ENCODE measurements at regions not wholly inside any gene's neighbourhood (a gene's known extent, or its start where the extent isn't known, plus 50 kb on each side); places are given as distances from the start of the nearest gene placed in this dataset.

DNA sequence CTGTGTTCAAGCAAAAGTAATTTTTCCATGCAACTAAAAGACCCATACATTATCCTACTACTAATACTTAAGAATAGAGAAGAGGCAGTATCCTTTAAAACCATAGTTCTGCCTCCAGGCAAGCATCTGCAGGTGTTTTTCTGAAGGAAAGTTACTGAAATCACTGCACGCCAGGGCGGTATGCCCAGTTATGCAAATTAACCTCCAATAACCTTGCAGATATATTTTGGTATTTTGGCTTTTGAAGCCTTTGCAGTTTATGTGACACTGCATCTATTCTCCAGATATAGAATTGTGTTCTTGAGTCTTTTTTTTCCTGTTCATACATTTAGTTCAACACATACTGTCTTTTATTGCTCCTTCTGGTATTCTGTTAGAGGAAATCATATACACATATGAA lies 346.2 kb upstream of the PDGFD start:
- DNase-seq (ENCODE audit: low spot score) = no peak
- TF ChIP-seq, protein P1, sequence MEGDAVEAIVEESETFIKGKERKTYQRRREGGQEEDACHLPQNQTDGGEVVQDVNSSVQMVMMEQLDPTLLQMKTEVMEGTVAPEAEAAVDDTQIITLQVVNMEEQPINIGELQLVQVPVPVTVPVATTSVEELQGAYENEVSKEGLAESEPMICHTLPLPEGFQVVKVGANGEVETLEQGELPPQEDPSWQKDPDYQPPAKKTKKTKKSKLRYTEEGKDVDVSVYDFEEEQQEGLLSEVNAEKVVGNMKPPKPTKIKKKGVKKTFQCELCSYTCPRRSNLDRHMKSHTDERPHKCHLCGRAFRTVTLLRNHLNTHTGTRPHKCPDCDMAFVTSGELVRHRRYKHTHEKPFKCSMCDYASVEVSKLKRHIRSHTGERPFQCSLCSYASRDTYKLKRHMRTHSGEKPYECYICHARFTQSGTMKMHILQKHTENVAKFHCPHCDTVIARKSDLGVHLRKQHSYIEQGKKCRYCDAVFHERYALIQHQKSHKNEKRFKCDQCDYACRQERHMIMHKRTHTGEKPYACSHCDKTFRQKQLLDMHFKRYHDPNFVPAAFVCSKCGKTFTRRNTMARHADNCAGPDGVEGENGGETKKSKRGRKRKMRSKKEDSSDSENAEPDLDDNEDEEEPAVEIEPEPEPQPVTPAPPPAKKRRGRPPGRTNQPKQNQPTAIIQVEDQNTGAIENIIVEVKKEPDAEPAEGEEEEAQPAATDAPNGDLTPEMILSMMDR (IDR thresholded peaks at IDR 0.05) = no peak
- H3K4me3 ChIP-seq = no peak overlapping the region
- H3K27ac ChIP-seq = no peak overlapping the region

DNA sequence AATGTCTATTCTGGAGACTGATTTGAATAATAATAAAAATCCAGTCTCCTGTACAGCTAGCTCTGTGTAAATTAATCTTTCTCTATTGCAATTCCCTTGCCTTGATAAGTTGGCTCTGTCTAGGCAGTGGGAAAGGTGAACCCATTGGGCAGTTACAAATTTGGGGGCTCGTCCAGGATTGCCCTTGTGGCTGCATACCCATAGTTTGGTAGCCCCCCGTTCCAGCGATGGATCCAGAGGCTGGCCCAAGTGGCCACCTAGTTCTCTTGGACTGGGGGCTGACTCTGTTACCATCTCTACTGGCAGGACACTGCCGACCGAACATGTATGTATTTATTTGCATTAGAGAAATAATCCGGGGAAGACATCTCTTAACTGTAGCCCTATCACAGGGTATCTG lies 326.2 kb upstream of the PDGFD start:
- TF ChIP-seq, protein P1 (IDR thresholded peaks at IDR 0.05) = no peak
- no peak for DNase-seq (ENCODE audit: low spot score)

DNA sequence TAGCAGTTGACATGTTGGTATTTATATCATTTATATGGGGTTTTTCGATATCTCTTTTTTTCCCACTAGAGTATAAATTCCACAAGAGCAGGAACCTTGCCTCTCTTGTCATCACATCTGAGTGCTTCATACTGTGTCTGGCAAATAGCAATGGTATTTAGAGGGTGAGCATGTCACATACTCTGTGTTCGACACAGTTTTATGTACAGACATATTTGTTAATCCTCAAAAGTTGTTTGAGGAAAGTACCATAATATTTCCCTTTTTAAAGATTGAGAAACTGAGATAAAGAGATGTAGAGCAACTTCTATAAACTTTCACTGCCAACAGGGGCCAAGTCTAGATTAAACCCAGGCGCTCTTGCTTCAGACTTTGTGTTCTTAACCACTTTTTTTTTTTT lies 324.6 kb upstream of the PDGFD start:
- Histone ChIP-seq H3K27ac (no peak overlapping the region), H3K4me3 (no peak overlapping the region)
- TF ChIP-seq, protein P1 (IDR thresholded peaks at IDR 0.05) = no peak
- DNase-seq (ENCODE audit: low spot score) = no peak

More for the DNA sequence above, 326.2 kb upstream of the PDGFD start:
- H3K27ac ChIP-seq = no peak overlapping the region
- no peak overlapping the region for H3K4me3 ChIP-seq

DNA sequence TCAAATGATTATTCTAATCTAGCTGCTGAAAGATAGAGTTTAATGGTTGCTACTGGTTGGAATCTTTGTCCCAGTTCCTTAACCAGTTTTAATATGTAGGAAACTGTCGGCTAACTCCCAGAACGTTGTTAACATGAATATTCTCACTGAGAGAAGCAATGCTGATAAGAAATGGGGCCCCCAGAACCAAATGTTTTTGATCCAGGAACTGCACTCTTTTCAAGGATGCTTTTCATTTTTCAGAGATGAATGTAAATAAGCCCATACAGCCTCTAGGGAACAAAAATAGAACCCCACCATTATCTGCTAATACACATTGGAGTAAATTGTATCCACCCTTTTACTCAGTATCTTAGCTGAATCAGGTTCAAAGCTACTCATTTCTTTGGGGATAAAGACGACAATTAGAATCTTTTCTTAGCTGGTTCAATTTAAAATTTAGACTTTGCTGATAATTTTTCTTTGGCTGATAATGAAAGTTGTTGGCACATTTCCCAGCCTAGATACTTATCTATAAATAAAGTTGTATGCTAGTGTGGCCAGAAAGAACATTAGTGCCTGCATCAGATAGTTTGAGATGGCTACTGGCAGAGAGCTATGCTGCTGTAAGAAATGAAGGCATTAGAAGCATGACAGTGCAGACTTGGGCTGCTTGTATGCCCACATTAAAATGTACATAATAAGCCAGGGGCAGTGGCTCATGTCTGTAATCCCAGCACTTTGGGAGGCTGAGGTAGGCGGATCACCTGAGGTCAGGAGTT lies 323.3 kb upstream of the PDGFD start:
- TF ChIP-seq, protein P1 (IDR thresholded peaks at IDR 0.05) = no peak
- Histone ChIP-seq H3K27ac (no peak overlapping the region), H3K4me3 (no peak overlapping the region)
- no peak for DNase-seq (ENCODE audit: low spot score)

DNA sequence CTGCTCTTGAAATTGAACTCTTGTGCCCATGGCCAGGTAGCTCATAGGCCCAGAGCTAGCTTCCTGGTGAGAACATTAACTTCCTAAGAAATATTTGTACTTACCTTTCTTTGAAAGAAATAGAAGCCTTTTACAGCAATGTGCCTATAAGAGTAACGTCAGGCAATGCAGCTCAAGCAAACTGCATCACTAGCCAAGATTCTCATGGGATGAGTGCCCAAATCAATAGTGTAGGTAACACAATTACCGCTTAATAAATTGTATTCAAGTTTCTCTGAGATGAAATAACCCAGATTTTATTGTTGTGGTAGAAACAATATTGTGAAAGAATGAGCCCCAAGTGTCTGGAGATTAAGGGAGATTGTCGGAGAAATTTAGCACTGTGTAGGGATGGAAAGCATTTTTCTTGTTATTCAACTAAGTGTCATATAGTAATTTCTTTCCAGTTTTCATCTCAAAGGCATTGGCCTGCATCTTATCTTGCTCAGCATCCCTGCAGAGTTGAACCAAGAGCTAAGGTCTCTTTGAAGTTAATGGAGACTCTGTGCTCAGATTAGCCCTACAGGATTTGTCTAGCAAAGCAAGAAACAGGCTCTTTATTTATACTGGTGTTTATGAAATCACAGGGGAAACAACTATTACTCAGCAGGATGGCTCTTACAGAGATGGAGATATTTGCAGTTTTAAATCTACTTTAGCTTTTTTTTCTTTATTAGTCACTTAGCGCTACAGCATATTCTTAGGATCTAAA lies 321.0 kb upstream of the PDGFD start:
- TF ChIP-seq, protein P1 (IDR thresholded peaks at IDR 0.05) = no peak
- no peak overlapping the region for H3K27ac ChIP-seq
- no peak for DNase-seq (ENCODE audit: low spot score)
- no peak overlapping the region for H3K4me3 ChIP-seq

DNA sequence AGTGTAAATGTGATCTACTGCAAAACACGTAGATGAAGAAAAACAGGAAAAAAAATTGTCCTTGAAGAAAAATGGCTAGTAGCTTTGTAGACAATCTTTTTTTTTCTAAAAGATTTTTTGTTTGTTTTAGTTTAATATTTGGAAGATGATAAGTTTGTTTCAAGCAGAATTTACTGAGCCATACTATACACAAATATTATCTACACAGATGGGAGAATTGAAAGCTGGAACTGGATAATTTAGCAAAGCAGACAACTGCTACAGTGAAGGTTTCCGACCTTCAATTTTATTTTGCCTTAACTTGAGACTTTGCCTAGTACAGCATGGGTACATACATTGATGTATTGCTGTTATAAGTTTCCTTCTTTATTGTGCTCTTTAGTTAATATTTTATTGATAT lies 313.0 kb upstream of the PDGFD start:
- TF ChIP-seq, protein P1 (IDR thresholded peaks at IDR 0.05) = no peak
- no peak overlapping the region for H3K4me3 ChIP-seq
- no peak overlapping the region for H3K27ac ChIP-seq
- no peak for DNase-seq (ENCODE audit: low spot score)

DNA sequence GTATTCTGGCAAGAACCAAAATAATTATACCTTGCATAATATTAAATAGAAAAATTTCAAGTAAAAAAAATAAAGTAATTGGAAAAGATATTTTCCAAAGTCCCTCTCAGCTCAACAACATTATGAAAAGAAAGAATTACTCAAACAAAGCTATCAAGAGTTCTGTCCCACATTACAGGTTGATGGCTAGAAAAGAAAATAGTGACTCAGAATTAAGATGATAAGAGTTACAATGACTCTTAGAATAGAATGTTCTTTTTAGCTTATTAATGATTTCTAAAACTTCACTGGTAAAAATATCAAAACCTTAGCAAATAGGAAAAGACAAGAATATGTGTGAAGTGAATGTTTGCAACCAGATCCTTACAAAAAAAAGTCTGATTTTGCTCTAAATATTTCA lies 312.5 kb upstream of the PDGFD start:
- no peak for DNase-seq (ENCODE audit: low spot score)
- TF ChIP-seq, protein P1 (IDR thresholded peaks at IDR 0.05) = no peak
- Histone ChIP-seq H3K4me3 (no peak overlapping the region), H3K27ac (no peak overlapping the region)

Measured in coronary artery (tissue), 2 donors.